Prostate gland (tissue), 2 donors: ENCODE measurements at regions not wholly inside any gene's neighbourhood (a gene's known extent, or its start where the extent isn't known, plus 50 kb on each side); places are given as distances from the start of the nearest gene placed in this dataset.

Experiments used
- CTCF ChIP-seq, 4 experiments: fragments of 200-600 bp in 2 of 4; fragments of 450-650 bp in 2 of 4; sonication (generic) in 2 of 4; IDR thresholded peaks; 1 replicate in 3 of 4; 2 replicates in 1 of 4; pipeline ENCODE4 v1.5.1; 2016 to 2019; ENCODE audit warnings: antibody characterized with exemption in 4 of 4, mild to moderate bottlenecking in 2 of 4, moderate library complexity in 2 of 4
- POLR2A ChIP-seq: fragments of 450-650 bp; IDR thresholded peaks from one replicate; pipeline ENCODE4 v1.6.1; 2016; ENCODE audit warnings: antibody characterized with exemption, mild to moderate bottlenecking

- TF ChIP-seq CTCF (IDR thresholded peaks at IDR 0.05) (no peak), POLR2A (no peak)
These were observed 478.8 kb downstream of the PLCL1 start for GRCh38 chr2:198283146-198283545.
